Karpas-422 (cell line): ENCODE measurements at regions not wholly inside any gene's neighbourhood (a gene's known extent, or its start where the extent isn't known, plus 50 kb on each side); places are given as distances from the start of the nearest gene placed in this dataset.

Source experiments
- DNase-seq: peaks from one replicate; pipeline ENCODE4 v3.0.0-alpha.2; 2015
- H2AFZ ChIP-seq: fragments of 200-600 bp; sonication (generic); 2 replicates; pipeline ENCODE4 v1.6.1; 2014; ENCODE audit warnings: antibody characterized with exemption, low read length, mixed read lengths
- H3K27ac ChIP-seq: fragments of 200-600 bp; sonication (generic); 2 replicates; pipeline ENCODE4 v1.5.1; 2014; ENCODE audit warnings: mild to moderate bottlenecking, low read length, moderate library complexity
- H3K27me3 ChIP-seq: fragments of 200-600 bp; sonication (generic); 2 replicates; pipeline ENCODE4 v1.6.1; 2014; ENCODE audit warnings: low read length, mixed read lengths
- H3K36me3 ChIP-seq: fragments of 200-600 bp; sonication (generic); 2 replicates; pipeline ENCODE4 v1.6.1; 2014; ENCODE audit warnings: low read length, mixed read lengths; ENCODE audit not compliant: insufficient read depth
- H3K4me1 ChIP-seq: fragments of 200-600 bp; sonication (generic); 2 replicates; pipeline ENCODE4 v1.6.1; 2014; ENCODE audit warnings: mild to moderate bottlenecking, low read length, mixed read lengths
- H3K4me2 ChIP-seq: fragments of 200-600 bp; sonication (generic); 2 replicates; pipeline ENCODE4 v1.6.1; 2014; ENCODE audit warnings: low read length, low read depth, mild to moderate bottlenecking; ENCODE audit not compliant: poor library complexity, severe bottlenecking
- H3K4me3 ChIP-seq: fragments of 200-600 bp; sonication (generic); 2 replicates; pipeline ENCODE4 v1.5.1; 2014; ENCODE audit warnings: mild to moderate bottlenecking, antibody characterized with exemption, low read length, mixed read lengths
- H3K79me2 ChIP-seq: fragments of 200-600 bp; sonication (generic); 2 replicates; pipeline ENCODE4 v1.6.1; 2014; ENCODE audit warnings: mild to moderate bottlenecking, low read length, mixed read lengths
- H3K9ac ChIP-seq: fragments of 200-600 bp; sonication (generic); 2 replicates; pipeline ENCODE4 v1.6.0; 2014; ENCODE audit warnings: low read length
- H3K9me2 ChIP-seq: fragments of 200-600 bp; sonication (generic), shearing (Covaris generic); replicated peaks from 2 replicates; pipeline ENCODE4 v1.6.0; 2014; ENCODE audit warnings: mild to moderate bottlenecking, low read length, moderate library complexity; ENCODE audit not compliant: insufficient read depth
- H3K9me3 ChIP-seq: fragments of 300-700, 200-600 bp; sonication (generic); 2 replicates; pipeline ENCODE4 v1.6.1; 2014; ENCODE audit warnings: low read length, mixed read lengths
- H4K20me1 ChIP-seq: fragments of 200-600 bp; sonication (generic); 2 replicates; pipeline ENCODE4 v1.6.1; 2014; ENCODE audit warnings: mild to moderate bottlenecking, antibody characterized with exemption, low read length, low read depth; ENCODE audit not compliant: insufficient read depth

DNA sequence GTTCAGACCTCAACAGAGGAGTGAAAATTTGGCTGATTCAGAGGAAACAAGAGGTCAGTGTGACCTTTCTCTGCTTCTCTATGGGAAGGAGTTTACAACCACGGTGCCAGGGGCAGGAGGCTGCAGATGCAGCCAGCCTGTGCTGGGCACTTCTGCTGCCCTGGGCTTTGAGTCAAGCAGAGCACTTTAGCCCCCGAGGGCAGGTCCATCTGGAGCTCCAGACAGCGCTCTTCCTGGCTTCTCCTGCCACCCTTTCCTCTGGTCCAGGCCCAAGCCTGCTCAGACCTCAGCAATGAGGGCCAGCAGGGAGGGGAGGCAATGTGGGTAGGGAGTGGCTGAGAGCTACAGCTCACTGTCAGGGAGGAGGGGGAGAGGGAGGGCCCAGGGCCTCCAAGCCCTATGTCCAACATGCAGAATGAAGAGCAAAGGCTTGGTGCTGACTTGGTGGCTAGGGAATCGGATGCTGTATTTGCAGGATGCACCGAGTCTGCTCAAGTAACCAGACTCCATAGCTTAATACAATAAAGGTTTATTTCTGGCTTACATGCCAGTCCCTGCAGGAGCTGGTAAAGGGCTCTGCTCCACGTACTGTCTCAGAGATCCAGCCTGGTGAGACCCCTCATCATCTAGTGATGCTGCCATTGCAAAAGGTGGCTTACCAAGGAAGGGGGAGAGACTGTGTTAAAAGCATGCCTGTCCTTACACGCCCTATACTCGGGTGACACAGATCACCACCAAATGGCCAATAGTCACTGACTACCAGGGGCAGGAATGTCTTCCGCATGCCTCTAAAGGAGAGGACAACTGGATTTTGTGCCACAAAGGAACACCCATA, 481.6 kb downstream of the RPS24 start:
- H3K36me3 ChIP-seq: no peaks in the 10 kb centered on the region
- no peaks in the 10 kb centered on the region for H3K9me3 ChIP-seq
- no peaks in the 10 kb centered on the region for H3K27me3 ChIP-seq
- no peak overlapping the region for H3K27ac ChIP-seq
- H2AFZ ChIP-seq: no peak overlapping the region
- no peak overlapping the region for H3K4me2 ChIP-seq
- no peaks in the 10 kb centered on the region for H3K79me2 ChIP-seq
- no peaks in the 10 kb centered on the region for H3K4me1 ChIP-seq
- H3K9ac ChIP-seq: no peak overlapping the region
- no peaks in the 10 kb centered on the region for H4K20me1 ChIP-seq
- no peak for DNase-seq
- no peak overlapping the region for H3K4me3 ChIP-seq
- H3K9me2 ChIP-seq: no peaks in the 10 kb centered on the region

DNA sequence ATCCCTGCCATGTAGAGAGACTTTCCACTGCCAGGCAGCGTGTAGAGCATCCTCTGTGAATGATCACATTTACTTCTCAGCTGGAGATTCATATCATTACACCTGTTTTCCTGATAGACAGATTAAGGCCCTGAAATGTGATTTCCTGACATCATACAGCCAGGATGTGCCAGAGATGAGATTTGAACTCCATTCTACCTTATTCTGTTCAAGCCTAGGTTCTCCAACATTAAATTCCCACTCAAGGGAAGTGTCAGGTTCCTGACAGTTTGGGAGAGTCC, 482.1 kb downstream of the RPS24 start:
- H3K79me2 ChIP-seq: no peaks in the 10 kb centered on the region

DNA sequence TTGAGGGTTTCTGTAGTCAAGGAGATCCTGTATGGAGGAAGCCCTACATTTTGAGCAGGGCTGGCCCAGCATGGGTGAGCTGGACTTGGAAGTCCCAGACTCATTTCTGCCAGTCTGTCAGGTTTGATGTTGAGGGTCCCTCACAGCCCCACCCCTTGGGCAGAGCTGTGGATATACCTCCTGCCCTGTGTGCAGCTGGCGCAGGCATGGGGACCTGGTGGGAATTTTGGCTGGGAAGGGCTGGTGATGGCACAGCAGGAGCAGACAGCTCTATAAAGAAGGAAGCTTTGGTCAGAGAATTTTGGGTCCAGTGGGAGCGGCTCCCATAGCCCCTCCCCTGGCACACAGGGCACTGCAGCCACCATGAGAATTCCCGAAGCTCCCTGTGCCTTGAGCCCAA, 482.6 kb downstream of the RPS24 start:
- Histone ChIP-seq H2AFZ (no peak overlapping the region), H3K9ac (no peak overlapping the region), H3K79me2 (no peaks in the 10 kb centered on the region), H3K27ac (no peak overlapping the region), H3K36me3 (no peaks in the 10 kb centered on the region), H3K4me1 (no peaks in the 10 kb centered on the region), H3K9me3 (no peaks in the 10 kb centered on the region), H3K9me2 (no peaks in the 10 kb centered on the region), H3K27me3 (no peaks in the 10 kb centered on the region), H3K4me3 (no peak overlapping the region), H3K4me2 (no peak overlapping the region), H4K20me1 (no peaks in the 10 kb centered on the region)
- no peak for DNase-seq

More for the DNA sequence above, 482.1 kb downstream of the RPS24 start:
- Histone ChIP-seq H3K36me3 (no peaks in the 10 kb centered on the region), H4K20me1 (no peaks in the 10 kb centered on the region), H3K9ac (no peak overlapping the region), H3K9me2 (no peaks in the 10 kb centered on the region), H3K9me3 (no peaks in the 10 kb centered on the region), H3K4me3 (no peak overlapping the region), H3K27ac (no peak overlapping the region), H3K4me1 (no peaks in the 10 kb centered on the region), H2AFZ (no peak overlapping the region), H3K4me2 (no peak overlapping the region), H3K27me3 (no peaks in the 10 kb centered on the region)
- no peak for DNase-seq

DNA sequence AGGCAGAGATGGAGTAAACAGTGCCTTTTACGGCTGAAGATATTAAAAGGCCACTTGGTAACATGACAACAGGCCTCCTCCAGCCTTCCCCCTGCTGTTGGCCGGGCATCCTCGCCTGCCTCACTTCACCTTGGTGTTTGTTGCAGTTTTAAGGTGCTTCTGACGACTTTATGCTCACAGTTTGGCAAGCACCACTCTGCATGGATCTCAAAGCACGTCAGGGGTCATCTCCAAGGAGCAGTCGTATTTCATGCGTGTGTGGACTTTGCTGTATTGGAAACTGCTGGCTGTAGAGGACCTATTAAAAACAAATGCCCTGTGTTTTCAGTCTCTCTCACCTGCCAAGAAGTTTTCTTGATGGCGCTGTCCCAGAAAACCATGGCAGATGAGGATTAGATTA, 483.1 kb downstream of the RPS24 start:
- Histone ChIP-seq H3K27ac (no peak overlapping the region), H4K20me1 (no peaks in the 10 kb centered on the region), H3K9me2 (no peaks in the 10 kb centered on the region)

DNA sequence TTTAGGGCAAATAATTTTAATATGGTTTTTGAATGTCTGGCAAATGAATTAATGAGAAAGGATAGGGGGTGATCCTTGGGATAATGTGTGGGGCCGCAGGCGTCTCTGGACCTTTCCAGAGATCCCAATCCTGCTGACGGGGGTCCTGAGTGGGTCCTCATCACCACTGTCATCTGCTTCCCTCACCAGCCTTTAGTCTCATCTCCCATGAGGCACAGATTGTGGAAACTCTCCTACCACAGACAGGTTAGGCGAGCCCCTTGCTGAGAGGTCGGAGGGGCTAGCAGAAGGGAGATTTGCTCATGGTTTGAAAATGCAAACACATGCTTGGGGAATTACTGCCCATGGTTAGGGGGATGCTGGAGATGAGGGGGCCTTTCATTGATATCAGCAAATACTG, 484.6 kb downstream of the RPS24 start:
- DNase-seq: no peak
- H3K9me2 ChIP-seq: no peaks in the 10 kb centered on the region
- no peaks in the 10 kb centered on the region for H4K20me1 ChIP-seq
- H3K36me3 ChIP-seq: no peaks in the 10 kb centered on the region
- no peaks in the 10 kb centered on the region for H3K9me3 ChIP-seq
- no peaks in the 10 kb centered on the region for H3K79me2 ChIP-seq
- H3K4me1 ChIP-seq: no peaks in the 10 kb centered on the region
- H3K27me3 ChIP-seq: no peaks in the 10 kb centered on the region
- H3K9ac ChIP-seq: no peak overlapping the region
- no peak overlapping the region for H3K4me3 ChIP-seq
- H3K27ac ChIP-seq: no peak overlapping the region
- H3K4me2 ChIP-seq: no peak overlapping the region
- no peak overlapping the region for H2AFZ ChIP-seq

More for the DNA sequence above, 483.1 kb downstream of the RPS24 start:
- Histone ChIP-seq H3K4me2 (no peak overlapping the region), H3K9ac (no peak overlapping the region), H3K27me3 (no peaks in the 10 kb centered on the region), H2AFZ (no peak overlapping the region), H3K79me2 (no peaks in the 10 kb centered on the region), H3K4me1 (no peaks in the 10 kb centered on the region), H3K36me3 (no peaks in the 10 kb centered on the region), H3K4me3 (no peak overlapping the region), H3K9me3 (no peaks in the 10 kb centered on the region)
- no peak for DNase-seq

DNA sequence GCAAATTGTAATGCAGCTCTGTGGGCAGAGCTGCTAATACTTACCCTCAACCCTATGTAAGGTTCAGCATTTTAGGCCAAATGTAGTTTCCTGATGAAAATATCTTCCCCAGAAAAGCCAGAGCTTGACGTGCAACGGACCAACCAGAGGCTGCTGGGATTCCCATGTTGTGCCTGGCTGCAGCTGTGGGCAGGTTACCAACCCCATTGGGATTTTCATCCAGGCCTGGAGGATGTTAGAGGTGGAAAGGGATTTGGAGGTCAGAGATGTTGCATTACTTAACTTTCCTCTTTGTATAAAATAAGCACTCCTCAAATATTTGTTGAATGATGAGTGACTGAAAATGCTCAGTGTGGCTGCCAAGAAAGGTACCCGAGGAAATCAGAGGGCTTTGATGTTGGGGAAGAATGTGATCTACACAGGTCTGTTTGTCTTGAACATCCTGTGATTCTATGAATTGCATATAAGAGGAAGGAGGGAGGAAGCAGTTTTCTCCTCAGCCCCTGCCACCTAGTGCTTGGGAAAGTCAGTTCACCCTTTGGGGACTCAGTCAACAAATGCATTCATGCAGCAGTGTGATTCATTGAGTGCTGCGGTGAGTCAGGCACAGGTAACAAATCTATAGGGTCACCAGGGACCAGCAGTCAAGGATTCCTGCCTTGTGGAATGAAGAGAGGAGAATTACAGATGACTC, 487.2 kb downstream of the RPS24 start:
- peak; percentile 48 for DNase-seq
- H3K9me2 ChIP-seq: no peaks in the 10 kb centered on the region

DNA sequence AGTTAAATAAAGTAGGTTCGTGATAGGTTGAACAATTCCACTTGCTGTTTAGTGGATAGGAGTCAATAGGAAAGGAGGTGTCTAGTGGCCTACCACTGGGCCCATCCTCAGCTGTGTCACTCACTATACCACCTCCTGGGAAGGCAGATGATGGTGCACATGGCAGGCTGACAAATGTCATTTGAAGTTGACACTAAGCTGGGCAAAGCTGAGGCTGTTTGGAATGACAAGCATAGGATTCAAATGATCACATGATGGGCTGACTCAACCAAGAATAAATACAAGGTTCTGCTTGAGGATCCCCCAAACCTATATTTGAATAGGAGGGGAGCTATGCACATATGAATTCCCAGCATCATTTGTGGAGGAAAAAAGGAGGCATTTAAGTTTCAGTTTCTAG, 489.8 kb downstream of the RPS24 start:
- no peaks in the 10 kb centered on the region for H3K4me1 ChIP-seq

More for the DNA sequence above, 487.2 kb downstream of the RPS24 start:
- Histone ChIP-seq H3K79me2 (no peaks in the 10 kb centered on the region), H3K4me2 (no peak overlapping the region), H3K36me3 (no peaks in the 10 kb centered on the region), H3K27me3 (no peaks in the 10 kb centered on the region), H4K20me1 (no peaks in the 10 kb centered on the region), H3K9ac (no peak overlapping the region), H3K9me3 (no peaks in the 10 kb centered on the region), H3K27ac (no peak overlapping the region), H3K4me3 (no peak overlapping the region), H2AFZ (no peak overlapping the region), H3K4me1 (no peaks in the 10 kb centered on the region)

DNA sequence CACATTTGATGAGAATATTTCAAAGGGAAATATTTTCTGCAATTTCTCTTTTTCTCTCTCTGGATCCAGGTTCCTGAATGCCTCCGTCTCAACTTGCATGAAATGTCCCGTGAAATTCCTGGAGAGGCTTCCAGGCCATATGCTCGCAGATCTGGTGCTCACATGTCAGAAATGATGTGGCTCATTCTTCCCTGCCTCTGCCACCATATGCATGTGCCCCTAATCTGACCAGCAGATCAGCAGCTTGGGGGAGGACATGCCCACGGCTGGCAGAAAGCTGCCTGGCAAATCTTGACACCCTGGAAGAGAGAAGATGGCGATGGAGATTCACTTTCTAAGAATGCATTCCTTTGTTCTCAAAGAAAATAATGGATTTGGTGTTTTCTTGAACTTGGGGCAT, 490.7 kb downstream of the RPS24 start:
- DNase-seq: no peak

More for the DNA sequence above, 489.8 kb downstream of the RPS24 start:
- Histone ChIP-seq H3K79me2 (no peaks in the 10 kb centered on the region), H3K9ac (no peak overlapping the region), H4K20me1 (no peaks in the 10 kb centered on the region), H2AFZ (no peak overlapping the region), H3K27ac (no peak overlapping the region), H3K9me3 (no peaks in the 10 kb centered on the region), H3K4me3 (no peak overlapping the region), H3K4me2 (no peak overlapping the region), H3K27me3 (no peaks in the 10 kb centered on the region), H3K36me3 (no peaks in the 10 kb centered on the region), H3K9me2 (no peaks in the 10 kb centered on the region)
- DNase-seq: no peak

More for the DNA sequence above, 490.7 kb downstream of the RPS24 start:
- Histone ChIP-seq H3K79me2 (no peaks in the 10 kb centered on the region), H3K9me3 (no peaks in the 10 kb centered on the region), H2AFZ (no peak overlapping the region), H3K4me2 (no peak overlapping the region), H3K36me3 (no peaks in the 10 kb centered on the region), H3K9me2 (no peaks in the 10 kb centered on the region), H3K4me3 (no peak overlapping the region), H3K27me3 (no peaks in the 10 kb centered on the region), H3K4me1 (no peaks in the 10 kb centered on the region), H3K9ac (no peak overlapping the region), H3K27ac (no peak overlapping the region), H4K20me1 (no peaks in the 10 kb centered on the region)
